ENCODE measurements at regions not wholly inside any gene's neighbourhood (a gene's known extent, or its start where the extent isn't known, plus 50 kb on each side); places are given as distances from the start of the nearest gene placed in this dataset.

DNA sequence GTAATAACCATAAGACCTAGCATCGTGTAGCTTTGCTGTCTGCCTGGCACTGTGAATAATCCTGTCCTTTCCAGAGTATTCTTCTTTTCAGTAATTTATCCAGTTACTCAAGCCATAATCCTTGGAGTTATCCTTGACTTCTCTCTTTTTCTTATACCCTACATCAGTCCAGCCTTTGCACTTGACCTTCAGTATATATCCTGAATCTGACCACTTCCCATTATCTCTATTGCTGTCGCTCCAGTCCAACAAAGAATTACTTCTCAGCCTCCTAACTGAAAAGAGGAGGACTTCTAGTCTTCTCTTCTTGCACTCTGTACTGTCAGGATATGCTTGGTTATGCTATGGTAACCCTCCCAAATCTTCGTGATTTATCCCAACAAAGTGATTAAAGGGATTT lies 393.8 kb downstream of the SHQ1 start:
- no peaks in the 10 kb centered on the region for H3K23me2 ChIP-seq (ENCODE audit: insufficient read length, low read depth, low read length, poor library complexity, severe bottlenecking)
- no peak overlapping the region for H3T11ph ChIP-seq (ENCODE audit: low read length)
- H3K23ac ChIP-seq (ENCODE audit: insufficient read length, low read depth, low read length), result no peak overlapping the region
- TF ChIP-seq, protein P1, sequence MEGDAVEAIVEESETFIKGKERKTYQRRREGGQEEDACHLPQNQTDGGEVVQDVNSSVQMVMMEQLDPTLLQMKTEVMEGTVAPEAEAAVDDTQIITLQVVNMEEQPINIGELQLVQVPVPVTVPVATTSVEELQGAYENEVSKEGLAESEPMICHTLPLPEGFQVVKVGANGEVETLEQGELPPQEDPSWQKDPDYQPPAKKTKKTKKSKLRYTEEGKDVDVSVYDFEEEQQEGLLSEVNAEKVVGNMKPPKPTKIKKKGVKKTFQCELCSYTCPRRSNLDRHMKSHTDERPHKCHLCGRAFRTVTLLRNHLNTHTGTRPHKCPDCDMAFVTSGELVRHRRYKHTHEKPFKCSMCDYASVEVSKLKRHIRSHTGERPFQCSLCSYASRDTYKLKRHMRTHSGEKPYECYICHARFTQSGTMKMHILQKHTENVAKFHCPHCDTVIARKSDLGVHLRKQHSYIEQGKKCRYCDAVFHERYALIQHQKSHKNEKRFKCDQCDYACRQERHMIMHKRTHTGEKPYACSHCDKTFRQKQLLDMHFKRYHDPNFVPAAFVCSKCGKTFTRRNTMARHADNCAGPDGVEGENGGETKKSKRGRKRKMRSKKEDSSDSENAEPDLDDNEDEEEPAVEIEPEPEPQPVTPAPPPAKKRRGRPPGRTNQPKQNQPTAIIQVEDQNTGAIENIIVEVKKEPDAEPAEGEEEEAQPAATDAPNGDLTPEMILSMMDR (conservative IDR thresholded peaks at IDR 0.05), result no peak
- H3K4ac ChIP-seq (ENCODE audit: low read depth, low read length), result no peak overlapping the region
- Mint-ChIP-seq H3K4me1 (peaks cover 18 to 19% of the 10 kb centered on the region in 2 experiments), H3K9me3 (no peaks in the 10 kb centered on the region; a peak in 1 of 5 replicates), H3K36me3 (ENCODE audit: insufficient read depth in 1 of 3, low read depth in 3 of 3) (no peaks in the 10 kb centered on the region), H3K27me3 (ENCODE audit: low read depth) (peaks cover 36% of the 10 kb centered on the region), H3K4me3 (no peak overlapping the region), H3K27ac (no peak overlapping the region)
- H3K14ac ChIP-seq (ENCODE audit: insufficient read depth, low read length), result no peak overlapping the region
- WGBS (ENCODE audit: extremely low coverage, insufficient read length, low lambda C conversion rate), result no CpG with 5 or more reads among the region's 3 CpGs
- no peaks in the 10 kb centered on the region for H3K79me2 ChIP-seq (ENCODE audit: insufficient read depth, low read length)
- no peak overlapping the region for H2BK120ac ChIP-seq (ENCODE audit: low read depth, low read length, poor library complexity, severe bottlenecking)
- no peak overlapping the region for H2BK15ac ChIP-seq (ENCODE audit: low read depth, low read length)
- H3K4me1 ChIP-seq (ENCODE audit: insufficient read depth, low read length), result 0 out of 2 replicates have a peak, but pooled peaks cover 2% of the 10 kb centered on the region
- no peak overlapping the region for H2BK5ac ChIP-seq (ENCODE audit: insufficient read length, low read length)
- H3K9ac ChIP-seq (ENCODE audit: extremely low read depth, insufficient read length, low read length), result no peak overlapping the region
- H3K4me2 ChIP-seq (ENCODE audit: insufficient read depth, insufficient read length, low read length), result no peak overlapping the region
- no peak overlapping the region for H4K5ac ChIP-seq (ENCODE audit: insufficient read length, low read depth, low read length)
- H3K27ac ChIP-seq (ENCODE audit: insufficient read length, low read depth, low read length), result no peak overlapping the region
- H2BK12ac ChIP-seq (ENCODE audit: insufficient read length, low read depth, low read length), result no peak overlapping the region
- no peak for DNase-seq
- H2AK5ac ChIP-seq (ENCODE audit: insufficient read length, low read length), result no peak overlapping the region
- H3K9me3 ChIP-seq (ENCODE audit: control insufficient read depth, low read depth, low read length), result no peaks in the 10 kb centered on the region
- H2AFZ ChIP-seq (ENCODE audit: low read length), result no peak overlapping the region
- no peak overlapping the region for H2BK20ac ChIP-seq (ENCODE audit: low read depth, low read length, poor library complexity, severe bottlenecking)
- no peak overlapping the region for H4K8ac ChIP-seq (replicated peaks; ENCODE audit: insufficient read length, low read depth, low read length)
- H3K27me3 ChIP-seq (ENCODE audit: insufficient read depth, low read length), result no peaks in the 10 kb centered on the region
- no peak overlapping the region for H3K18ac ChIP-seq (ENCODE audit: insufficient read length, low read depth, low read length)
- H4K91ac ChIP-seq (ENCODE audit: insufficient read length, low read depth, low read length), result no peak overlapping the region
- H4K20me1 ChIP-seq (ENCODE audit: control insufficient read depth, insufficient read depth, insufficient read length), result no peaks in the 10 kb centered on the region
- H3K56ac ChIP-seq (ENCODE audit: insufficient read length, low read depth, low read length), result no peak overlapping the region
- no peaks in the 10 kb centered on the region for H3K79me1 ChIP-seq (ENCODE audit: insufficient read depth, low read depth, low read length, poor library complexity, severe bottlenecking)

All from H9 (cell line).